ENCODE measurements at regions not wholly inside any gene's neighbourhood (a gene's known extent, or its start where the extent isn't known, plus 50 kb on each side); places are given as distances from the start of the nearest gene placed in this dataset.

GRCh38 chrX:38856670-38857265, 55.5 kb downstream of the MID1IP1 start:
- Mint-ChIP-seq H3K9me3 (no peaks in the 10 kb centered on the region), H3K4me3 (no peak overlapping the region), H3K36me3 (no peaks in the 10 kb centered on the region), H3K27me3 (no peaks in the 10 kb centered on the region), H3K27ac (no peak overlapping the region), H3K4me1 (peaks cover 10% of the 10 kb centered on the region)
- POLR2A ChIA-PET, result no interaction called here
- no peak for DNase-seq
- ATAC-seq (ENCODE audit: low read depth), result no peak

- Mint-ChIP-seq H3K4me1 (peaks cover 10% of the 10 kb centered on the region), H3K9me3 (no peaks in the 10 kb centered on the region), H3K4me3 (no peak overlapping the region), H3K36me3 (no peaks in the 10 kb centered on the region), H3K27ac (no peak overlapping the region), H3K27me3 (no peaks in the 10 kb centered on the region)
- POLR2A ChIA-PET, result no interaction called here
- ATAC-seq (ENCODE audit: low read depth) (no peak), DNase-seq (no peak)
Observed at GRCh38 chrX:38857736-38858523, 56.7 kb downstream of the MID1IP1 start.

- ATAC-seq (ENCODE audit: low read depth) (no peak), DNase-seq (no peak)
- Mint-ChIP-seq H3K4me3 (no peak overlapping the region), H3K9me3 (no peaks in the 10 kb centered on the region), H3K36me3 (no peaks in the 10 kb centered on the region), H3K27me3 (no peaks in the 10 kb centered on the region), H3K27ac (no peak overlapping the region), H3K4me1 (peaks cover 10% of the 10 kb centered on the region)
- POLR2A ChIA-PET, result no interaction called here
Observed at GRCh38 chrX:38859602-38860001, 58.3 kb downstream of the MID1IP1 start.

GRCh38 chrX:38860106-38861013, 59.1 kb downstream of the MID1IP1 start:
- no peak overlapping the region for H3K27ac Mint-ChIP-seq
- no peaks in the 10 kb centered on the region for H3K36me3 Mint-ChIP-seq
- H3K4me1 Mint-ChIP-seq, result peaks cover 10% of the 10 kb centered on the region
- no peaks in the 10 kb centered on the region for H3K9me3 Mint-ChIP-seq
- no peak for DNase-seq
- H3K27me3 Mint-ChIP-seq, result no peaks in the 10 kb centered on the region
- no peak overlapping the region for H3K4me3 Mint-ChIP-seq
- POLR2A ChIA-PET, result no interaction called here
- ATAC-seq (ENCODE audit: low read depth), result no peak

GRCh38 chrX:38861489-38861888, 60.2 kb downstream of the MID1IP1 start:
- no peaks in the 10 kb centered on the region for H3K36me3 Mint-ChIP-seq
- no peak for ATAC-seq (ENCODE audit: low read depth)
- no peak overlapping the region for H3K4me3 Mint-ChIP-seq

GRCh38 chrX:38862100-38862499, 60.8 kb downstream of the MID1IP1 start:
- ATAC-seq (ENCODE audit: low read depth) (no peak), DNase-seq (no peak)
- H3K36me3 Mint-ChIP-seq, result no peaks in the 10 kb centered on the region
- H3K27ac Mint-ChIP-seq, result no peak overlapping the region
- H3K4me1 Mint-ChIP-seq, result peaks cover 7% of the 10 kb centered on the region
- H3K4me3 Mint-ChIP-seq, result no peak overlapping the region
- H3K27me3 Mint-ChIP-seq, result no peaks in the 10 kb centered on the region
- no peaks in the 10 kb centered on the region for H3K9me3 Mint-ChIP-seq
- POLR2A ChIA-PET, result no interaction called here

More at GRCh38 chrX:38861489-38861888, 60.2 kb downstream of the MID1IP1 start:
- H3K9me3 Mint-ChIP-seq, result no peaks in the 10 kb centered on the region
- no peak overlapping the region for H3K27ac Mint-ChIP-seq
- POLR2A ChIA-PET, result no interaction called here
- peaks cover 10% of the 10 kb centered on the region for H3K4me1 Mint-ChIP-seq
- no peaks in the 10 kb centered on the region for H3K27me3 Mint-ChIP-seq
- DNase-seq, result no peak

- DNase-seq (no peak), ATAC-seq (ENCODE audit: low read depth) (no peak)
- no peak overlapping the region for H3K4me3 Mint-ChIP-seq
- H3K4me1 Mint-ChIP-seq, result peaks cover 7% of the 10 kb centered on the region
- H3K9me3 Mint-ChIP-seq, result no peaks in the 10 kb centered on the region
- H3K36me3 Mint-ChIP-seq, result no peaks in the 10 kb centered on the region
- POLR2A ChIA-PET, result no interaction called here
- no peaks in the 10 kb centered on the region for H3K27me3 Mint-ChIP-seq
- H3K27ac Mint-ChIP-seq, result no peak overlapping the region
Observed at GRCh38 chrX:38864165-38864564, 62.9 kb downstream of the MID1IP1 start.

GRCh38 chrX:38868321-38868720, 67.1 kb downstream of the MID1IP1 start:
- DNase-seq, result no peak
- POLR2A ChIA-PET, result no interaction called here
- Mint-ChIP-seq H3K27ac (no peak overlapping the region), H3K36me3 (no peaks in the 10 kb centered on the region), H3K4me1 (no peaks in the 10 kb centered on the region), H3K27me3 (no peaks in the 10 kb centered on the region), H3K9me3 (no peaks in the 10 kb centered on the region), H3K4me3 (no peak overlapping the region)
- no peak for ATAC-seq (ENCODE audit: low read depth)

GRCh38 chrX:38868941-38869401, 67.7 kb downstream of the MID1IP1 start:
- Mint-ChIP-seq H3K36me3 (no peaks in the 10 kb centered on the region), H3K4me3 (no peak overlapping the region), H3K27me3 (no peaks in the 10 kb centered on the region), H3K27ac (no peak overlapping the region), H3K9me3 (no peaks in the 10 kb centered on the region), H3K4me1 (no peaks in the 10 kb centered on the region)
- no peak for ATAC-seq (ENCODE audit: low read depth)
- no peak for DNase-seq
- POLR2A ChIA-PET, result no interaction called here

GRCh38 chrX:38870361-38870895, 69.2 kb downstream of the MID1IP1 start:
- Mint-ChIP-seq H3K27ac (no peak overlapping the region), H3K27me3 (no peaks in the 10 kb centered on the region), H3K4me3 (no peak overlapping the region), H3K9me3 (no peaks in the 10 kb centered on the region), H3K4me1 (no peaks in the 10 kb centered on the region), H3K36me3 (no peaks in the 10 kb centered on the region)
- no peak for ATAC-seq (ENCODE audit: low read depth)
- no peak for DNase-seq
- POLR2A ChIA-PET, result no interaction called here

GRCh38 chrX:38871129-38872029, 70.1 kb downstream of the MID1IP1 start:
- POLR2A ChIA-PET, result no interaction called here
- Mint-ChIP-seq H3K27ac (no peak overlapping the region), H3K27me3 (no peaks in the 10 kb centered on the region), H3K4me1 (no peaks in the 10 kb centered on the region), H3K4me3 (no peak overlapping the region), H3K36me3 (no peaks in the 10 kb centered on the region), H3K9me3 (no peaks in the 10 kb centered on the region)
- ATAC-seq (ENCODE audit: low read depth), result no peak
- DNase-seq, result no peak

GRCh38 chrX:38877366-38877765, 76.1 kb downstream of the MID1IP1 start:
- POLR2A ChIA-PET, result no interaction called here

More at GRCh38 chrX:38877366-38877765, 76.1 kb downstream of the MID1IP1 start:
- no peaks in the 10 kb centered on the region for H3K27me3 Mint-ChIP-seq
- no peak for DNase-seq
- H3K36me3 Mint-ChIP-seq, result no peaks in the 10 kb centered on the region
- no peak overlapping the region for H3K4me3 Mint-ChIP-seq
- no peaks in the 10 kb centered on the region for H3K9me3 Mint-ChIP-seq
- H3K4me1 Mint-ChIP-seq, result peaks cover 8% of the 10 kb centered on the region
- ATAC-seq (ENCODE audit: low read depth), result no peak
- H3K27ac Mint-ChIP-seq, result no peak overlapping the region
